Natural killer cell treated with Interleukin-12 subunit alpha and Interleukin-12 subunit beta and Interleukin-15 and Interleukin-18, amount 100 ng/mL, for 72 hours (primary cell): ENCODE measurements at regions not wholly inside any gene's neighbourhood (a gene's known extent, or its start where the extent isn't known, plus 50 kb on each side); places are given as distances from the start of the nearest gene placed in this dataset.
"Not testable (repeated sequence)": the region's sequence is repeated elsewhere in the genome, so short reads cannot be mapped to it uniquely, and the experiment has no call there.

Source experiments
- ATAC-seq, 2 donors: fragments of 150-1000 bp; cut with Tn5 transposase in 1 of 2; sonication (Bioruptor Pico), chemical (Tn5 transposase) in 1 of 2; 2 replicates each; pipeline ENCODE4 v1.10.0; 2021
- DNase-seq: peaks from one replicate; pipeline ENCODE4 v3.0.0; 2022; ENCODE audit warnings: low spot score
- H3K27ac Mint-ChIP-seq, 2 donors: 1 replicate in 1 of 2; 2 replicates in 1 of 2; pipeline ENCODE4 v1.8.0; 2022; ENCODE audit warnings: mixed read lengths in 2 of 2, mild to moderate bottlenecking in 1 of 2, moderate library complexity in 1 of 2
- H3K27me3 Mint-ChIP-seq, 2 donors: 1 replicate in 1 of 2; 2 replicates in 1 of 2; pipeline ENCODE4 v1.8.0; 2022; ENCODE audit warnings: mixed read lengths in 2 of 2
- H3K36me3 Mint-ChIP-seq: one replicate; pipeline ENCODE4 v1.8.0; 2022; ENCODE audit warnings: mixed read lengths
- H3K4me1 Mint-ChIP-seq, 2 donors: 1 replicate in 1 of 2; 2 replicates in 1 of 2; pipeline ENCODE4 v1.8.0; 2022; ENCODE audit warnings: low read depth in 2 of 2, mixed read lengths in 2 of 2, mild to moderate bottlenecking in 1 of 2
- H3K4me3 Mint-ChIP-seq: one replicate; pipeline ENCODE4 v1.8.0; 2022; ENCODE audit warnings: mixed read lengths
- H3K9me3 Mint-ChIP-seq: 2 replicates; pipeline ENCODE4 v1.8.0; 2022; ENCODE audit warnings: mixed read lengths

DNA sequence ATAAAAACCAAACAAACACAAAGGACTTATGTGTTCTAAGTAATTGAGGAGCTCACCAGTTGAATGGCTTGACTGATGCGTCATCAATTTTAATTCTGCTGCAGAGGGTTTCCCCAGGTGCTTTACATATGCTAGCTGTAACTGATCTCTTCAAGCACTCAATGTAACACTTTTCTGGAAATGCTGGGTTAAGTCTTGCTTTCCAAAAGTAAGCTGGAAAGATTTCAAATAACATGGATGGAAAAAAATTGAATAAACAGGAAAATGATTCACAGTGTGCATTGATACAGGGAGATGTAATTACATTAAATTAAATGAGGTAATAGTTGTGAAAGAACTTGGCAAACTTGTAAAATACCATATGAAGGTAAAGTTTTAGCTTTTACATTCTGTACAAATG, 186.7 kb upstream of the WDFY3 start:
- no peak for ATAC-seq

GRCh38 chr4:85154591-85154990, 188.1 kb upstream of the WDFY3 start:
- ATAC-seq, result no peak
- Mint-ChIP-seq H3K9me3 (no peaks in the 10 kb centered on the region), H3K36me3 (no peaks in the 10 kb centered on the region), H3K27ac (no peak overlapping the region), H3K4me3 (no peak overlapping the region), H3K4me1 (no peaks in the 10 kb centered on the region), H3K27me3 (no peaks in the 10 kb centered on the region)
- DNase-seq, result no peak

More for the DNA sequence above, 186.7 kb upstream of the WDFY3 start:
- no peaks in the 10 kb centered on the region for H3K27me3 Mint-ChIP-seq
- no peak for DNase-seq
- H3K4me3 Mint-ChIP-seq, result no peak overlapping the region
- no peaks in the 10 kb centered on the region for H3K4me1 Mint-ChIP-seq
- H3K36me3 Mint-ChIP-seq, result no peaks in the 10 kb centered on the region
- no peak overlapping the region for H3K27ac Mint-ChIP-seq
- no peaks in the 10 kb centered on the region for H3K9me3 Mint-ChIP-seq

DNA sequence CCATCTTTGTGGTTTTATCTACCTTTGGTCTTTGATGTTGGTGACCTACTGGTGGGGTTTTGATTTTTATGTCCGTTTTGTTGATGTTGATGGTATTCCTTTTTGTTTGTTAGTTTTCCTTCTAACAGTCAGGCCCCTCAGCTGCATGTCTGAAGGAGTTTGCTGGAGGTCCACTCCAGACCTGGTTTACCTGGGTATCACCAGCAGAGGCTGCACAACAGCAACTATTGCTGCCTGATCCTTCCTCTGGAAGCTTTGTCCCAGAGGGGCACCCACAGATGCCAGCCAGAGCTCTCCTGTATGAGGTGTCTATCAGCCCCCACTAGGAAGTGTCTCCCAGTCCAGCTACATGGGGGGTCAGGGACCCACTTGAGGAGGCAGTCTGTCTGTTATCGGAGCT, 199.3 kb upstream of the WDFY3 start:
- Mint-ChIP-seq H3K27me3 (no peaks in the 10 kb centered on the region), H3K27ac (no peak overlapping the region), H3K36me3 (peaks cover 11% of the 10 kb centered on the region), H3K9me3 (peaks cover 27% of the 10 kb centered on the region), H3K4me3 (no peak overlapping the region), H3K4me1 (no peaks in the 10 kb centered on the region)
- no peak for ATAC-seq
- DNase-seq, result no peak

- Mint-ChIP-seq H3K4me3 (no peak overlapping the region), H3K9me3 (peaks cover 28% of the 10 kb centered on the region), H3K36me3 (peaks cover 11% of the 10 kb centered on the region), H3K27me3 (no peaks in the 10 kb centered on the region), H3K4me1 (no peaks in the 10 kb centered on the region), H3K27ac (no peak overlapping the region)
- DNase-seq (no peak), ATAC-seq (no peak)
These were observed 199.8 kb upstream of the WDFY3 start for GRCh38 chr4:85166318-85166717.

- Mint-ChIP-seq H3K4me1 (no peaks in the 10 kb centered on the region), H3K9me3 (peaks cover 24% of the 10 kb centered on the region), H3K27ac (no peak overlapping the region), H3K36me3 (peaks cover 11% of the 10 kb centered on the region), H3K4me3 (no peak overlapping the region), H3K27me3 (no peaks in the 10 kb centered on the region)
- no peak for DNase-seq
- no peak for ATAC-seq
These were observed 201.8 kb upstream of the WDFY3 start for GRCh38 chr4:85168234-85168834.

GRCh38 chr4:85170241-85170640, 203.8 kb upstream of the WDFY3 start:
- DNase-seq (no peak), ATAC-seq (no peak)
- no peak overlapping the region for H3K27ac Mint-ChIP-seq
- H3K9me3 Mint-ChIP-seq, result peaks cover 20% of the 10 kb centered on the region
- H3K27me3 Mint-ChIP-seq, result no peaks in the 10 kb centered on the region
- H3K4me1 Mint-ChIP-seq, result no peaks in the 10 kb centered on the region
- H3K36me3 Mint-ChIP-seq, result peaks cover 6% of the 10 kb centered on the region
- H3K4me3 Mint-ChIP-seq, result no peak overlapping the region

- Mint-ChIP-seq H3K9me3 (peaks cover 12% of the 10 kb centered on the region), H3K27ac (no peak overlapping the region), H3K27me3 (no peaks in the 10 kb centered on the region), H3K36me3 (no peaks in the 10 kb centered on the region), H3K4me1 (no peaks in the 10 kb centered on the region), H3K4me3 (no peak overlapping the region)
- no peak for ATAC-seq
- no peak for DNase-seq
These were observed 208.7 kb upstream of the WDFY3 start for GRCh38 chr4:85175190-85175589.

DNA sequence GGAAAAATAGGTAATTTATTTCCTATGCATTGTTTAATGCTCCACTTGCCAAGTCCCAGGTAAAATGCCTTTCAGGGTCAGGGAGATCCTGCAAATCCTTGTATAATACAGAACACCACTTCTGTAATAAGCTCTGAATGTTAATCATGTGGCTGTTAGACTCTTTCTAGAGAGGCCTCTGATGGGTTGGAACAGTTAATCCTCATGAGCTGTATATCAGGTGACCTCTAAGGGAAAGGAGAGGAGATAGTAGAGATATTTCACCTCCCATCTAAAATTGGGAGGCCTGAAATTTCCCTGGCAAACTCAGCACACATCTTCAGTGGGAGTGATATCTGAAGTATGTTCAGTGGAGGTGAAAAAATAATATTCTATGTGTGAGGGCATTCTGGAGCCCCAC, 210.6 kb upstream of the WDFY3 start:
- Mint-ChIP-seq H3K27ac (no peak overlapping the region), H3K27me3 (no peaks in the 10 kb centered on the region), H3K36me3 (no peaks in the 10 kb centered on the region), H3K4me1 (no peaks in the 10 kb centered on the region), H3K9me3 (peaks cover 8% of the 10 kb centered on the region), H3K4me3 (no peak overlapping the region)
- no peak for DNase-seq
- no peak for ATAC-seq

- Mint-ChIP-seq H3K9me3 (peaks cover 8% of the 10 kb centered on the region), H3K36me3 (no peaks in the 10 kb centered on the region), H3K27me3 (no peaks in the 10 kb centered on the region), H3K4me1 (no peaks in the 10 kb centered on the region), H3K4me3 (no peak overlapping the region), H3K27ac (no peak overlapping the region)
- ATAC-seq (no peak), DNase-seq (no peak)
These were observed 211.2 kb upstream of the WDFY3 start for GRCh38 chr4:85177679-85178078.

DNA sequence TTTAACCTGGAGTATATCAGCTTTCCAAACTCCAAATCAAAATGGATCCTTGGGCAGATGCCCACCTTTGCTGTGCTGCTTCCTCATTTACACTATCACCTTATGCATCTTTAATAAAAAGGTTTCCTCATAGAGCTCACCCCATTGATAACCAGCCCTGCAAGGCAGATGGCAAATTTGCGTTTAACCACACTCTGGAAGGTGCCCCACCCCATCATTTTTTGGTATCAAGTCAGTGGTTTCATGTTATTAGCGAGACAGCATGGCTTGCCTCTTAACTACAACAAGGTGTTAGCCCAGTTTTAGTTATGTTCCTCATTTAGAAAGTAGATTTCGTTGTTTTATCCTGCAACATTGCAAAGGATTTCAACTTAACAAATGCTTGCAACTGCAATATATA, 214.0 kb upstream of the WDFY3 start:
- H3K4me1 Mint-ChIP-seq, result no peaks in the 10 kb centered on the region
- DNase-seq (no peak), ATAC-seq (no peak)
- H3K36me3 Mint-ChIP-seq, result no peaks in the 10 kb centered on the region
- no peak overlapping the region for H3K27ac Mint-ChIP-seq
- H3K27me3 Mint-ChIP-seq, result no peaks in the 10 kb centered on the region
- H3K4me3 Mint-ChIP-seq, result no peak overlapping the region
- peaks cover 9% of the 10 kb centered on the region for H3K9me3 Mint-ChIP-seq

DNA sequence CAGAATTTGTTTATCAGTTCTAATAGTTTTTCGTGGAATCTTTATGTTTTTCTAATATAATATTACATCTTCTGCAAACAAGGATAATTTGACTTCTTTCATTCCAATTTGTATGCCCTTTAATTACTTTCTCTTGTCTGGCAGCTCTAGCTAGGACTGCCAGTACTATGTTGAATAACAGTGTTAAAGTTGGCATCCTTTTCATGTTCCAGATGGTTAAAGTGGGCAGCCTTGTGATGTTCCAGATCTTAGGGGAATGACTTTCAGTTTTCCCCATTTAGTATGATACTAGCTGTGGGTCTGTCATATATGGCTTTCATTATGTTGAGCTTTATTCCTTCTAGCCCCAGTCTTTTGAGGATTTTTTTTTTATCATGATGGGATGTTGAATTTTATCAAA, 220.6 kb upstream of the WDFY3 start:
- DNase-seq, result no peak
- Mint-ChIP-seq H3K36me3 (peaks cover 9% of the 10 kb centered on the region), H3K9me3 (peaks cover 23% of the 10 kb centered on the region), H3K27ac (no peak overlapping the region), H3K4me3 (no peak overlapping the region), H3K4me1 (no peaks in the 10 kb centered on the region), H3K27me3 (no peaks in the 10 kb centered on the region)
- ATAC-seq, result no peak

- not testable (repeated sequence) for H3K4me3 Mint-ChIP-seq, DNase-seq, ATAC-seq, H3K27me3 Mint-ChIP-seq, H3K27ac Mint-ChIP-seq, H3K4me1 Mint-ChIP-seq
- H3K9me3 Mint-ChIP-seq, result peaks cover 25% of the 10 kb centered on the region
- peaks cover 27% of the 10 kb centered on the region for H3K36me3 Mint-ChIP-seq
These were observed 229.5 kb upstream of the WDFY3 start for GRCh38 chr4:85196015-85196414.

GRCh38 chr4:85200106-85200505, 233.6 kb upstream of the WDFY3 start:
- ATAC-seq (no peak), DNase-seq (no peak)
- no peaks in the 10 kb centered on the region for H3K27me3 Mint-ChIP-seq
- no peak overlapping the region for H3K4me3 Mint-ChIP-seq
- H3K27ac Mint-ChIP-seq, result no peak overlapping the region
- H3K36me3 Mint-ChIP-seq, result peaks cover 20% of the 10 kb centered on the region
- peaks cover 26% of the 10 kb centered on the region for H3K9me3 Mint-ChIP-seq
- H3K4me1 Mint-ChIP-seq, result no peaks in the 10 kb centered on the region

DNA sequence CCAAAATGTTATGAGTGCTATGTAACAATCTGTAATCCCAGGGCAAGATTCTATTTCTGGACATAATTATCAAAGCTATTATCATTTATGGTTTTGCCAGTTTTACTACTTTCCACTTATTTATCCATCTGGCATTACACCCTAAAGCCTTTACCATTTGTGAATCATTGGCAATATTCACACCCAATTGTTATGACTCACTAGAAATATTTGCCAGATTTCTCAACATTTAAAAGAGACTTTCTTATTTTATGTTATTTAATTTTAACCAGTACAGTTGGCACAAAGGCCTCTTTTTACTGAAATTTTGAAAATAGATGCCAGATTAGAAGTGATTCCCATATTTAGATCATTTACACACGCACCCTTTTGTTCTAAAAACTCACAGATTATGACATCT, 242.7 kb upstream of the WDFY3 start:
- ATAC-seq (no peak), DNase-seq (no peak)
- Mint-ChIP-seq H3K36me3 (peaks cover 4% of the 10 kb centered on the region), H3K27ac (no peak overlapping the region), H3K9me3 (peaks cover 19% of the 10 kb centered on the region), H3K27me3 (no peaks in the 10 kb centered on the region), H3K4me1 (no peaks in the 10 kb centered on the region), H3K4me3 (no peak overlapping the region)

DNA sequence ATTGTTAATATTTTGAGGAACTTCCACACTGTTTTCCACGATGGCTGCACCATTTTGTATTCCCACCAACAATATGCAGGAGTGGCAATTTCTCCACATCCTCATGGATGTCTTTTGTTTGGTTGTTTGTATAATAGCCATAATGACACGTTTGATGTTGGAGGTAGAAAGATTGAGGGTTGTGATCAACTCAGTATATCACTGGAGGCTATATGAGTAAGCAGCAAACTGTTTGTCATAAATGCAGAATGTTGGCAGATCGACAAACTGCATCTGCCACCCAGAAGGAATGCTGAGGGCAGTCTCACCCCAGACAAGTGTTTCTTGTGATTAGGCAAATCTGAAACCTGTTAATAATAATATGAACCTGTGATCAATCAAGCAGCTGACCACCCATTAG, 243.9 kb upstream of the WDFY3 start:
- DNase-seq (no peak), ATAC-seq (no peak)
- H3K27ac Mint-ChIP-seq, result no peak overlapping the region
- no peak overlapping the region for H3K4me3 Mint-ChIP-seq
- H3K9me3 Mint-ChIP-seq, result peaks cover 16% of the 10 kb centered on the region
- H3K4me1 Mint-ChIP-seq, result no peaks in the 10 kb centered on the region
- H3K27me3 Mint-ChIP-seq, result no peaks in the 10 kb centered on the region
- no peaks in the 10 kb centered on the region for H3K36me3 Mint-ChIP-seq
